ENCODE measurements at regions not wholly inside any gene's neighbourhood (a gene's known extent, or its start where the extent isn't known, plus 50 kb on each side); places are given as distances from the start of the nearest gene placed in this dataset.

DNA sequence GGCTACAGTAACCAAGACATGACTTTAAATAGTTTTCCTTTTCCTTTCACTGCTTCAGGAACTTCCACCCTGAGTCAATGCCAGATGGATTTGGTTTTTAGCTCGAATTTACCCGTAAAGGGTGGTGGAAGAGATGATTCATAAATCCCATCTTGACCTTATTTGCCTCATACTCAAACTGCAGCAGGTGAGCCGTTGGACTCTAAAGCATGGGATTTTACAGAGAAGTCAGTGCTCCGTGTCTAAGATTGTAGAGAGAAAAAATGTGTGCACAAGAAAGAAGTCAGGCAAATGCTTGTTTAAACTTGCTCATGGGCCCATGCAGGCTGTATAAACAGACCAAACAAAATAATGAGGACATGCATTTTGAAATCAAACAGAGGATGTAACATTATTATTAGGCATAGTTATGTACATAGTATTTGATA, 369.7 kb upstream of the TRIB2 start:
- DNase-seq (ENCODE audit: low spot score) = no peak

DNA sequence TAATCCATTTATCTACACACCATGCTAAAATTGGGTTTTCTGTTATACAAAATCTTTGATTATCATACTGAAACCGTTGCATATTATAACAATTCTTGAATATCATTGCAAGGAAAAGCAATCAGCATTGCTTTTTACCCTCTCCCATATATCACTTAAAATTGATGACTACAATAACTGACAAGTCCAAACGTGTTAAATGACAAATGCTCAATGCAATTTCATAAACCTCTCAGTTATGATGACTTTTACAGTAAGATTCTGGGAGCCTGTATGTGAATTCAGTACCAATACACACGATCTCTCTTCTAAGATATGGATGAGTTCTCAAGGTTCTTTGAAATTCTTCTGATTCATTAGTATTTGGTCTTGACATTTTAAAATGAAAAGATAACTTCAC, 368.5 kb upstream of the TRIB2 start:
- DNase-seq (ENCODE audit: low spot score) = no peak

DNA sequence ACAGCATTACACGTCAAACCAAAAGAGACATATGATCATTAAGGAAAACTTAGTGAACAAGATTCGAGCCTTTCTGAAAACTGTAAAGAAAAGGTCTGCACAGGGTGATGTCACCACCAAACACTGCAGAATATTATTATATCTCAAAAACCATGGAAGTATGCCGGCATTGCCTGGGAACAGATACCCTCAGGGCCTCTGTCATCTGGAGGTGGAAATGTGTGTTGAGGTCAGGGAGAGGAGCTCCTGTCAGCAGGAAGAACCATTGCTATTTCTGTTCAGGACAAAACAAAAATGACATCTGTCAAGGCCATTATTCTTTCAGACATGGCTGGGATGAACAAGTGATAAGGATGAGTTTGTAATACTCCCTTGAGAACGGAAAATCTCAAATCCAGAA, 365.9 kb upstream of the TRIB2 start:
- DNase-seq (ENCODE audit: low spot score) = no peak

DNA sequence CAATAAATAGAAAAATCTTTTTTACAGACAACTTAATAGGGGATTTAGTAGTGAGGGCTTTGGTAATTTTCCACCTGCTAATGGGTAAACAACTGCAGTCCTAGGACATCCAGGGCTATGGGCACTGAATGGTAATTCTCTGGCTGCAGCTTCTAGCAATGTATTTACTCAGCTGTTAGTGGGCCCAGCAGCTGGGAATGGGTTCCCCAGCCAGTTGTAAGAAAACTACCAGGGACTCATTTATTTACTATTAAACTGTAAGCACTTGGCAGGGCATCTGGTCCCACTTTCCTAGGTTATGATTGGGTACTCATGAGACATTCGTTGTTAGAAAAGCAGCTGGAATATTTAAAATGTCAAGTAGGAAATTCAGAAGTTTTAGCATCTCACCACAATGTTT, 363.8 kb upstream of the TRIB2 start:
- no peak for DNase-seq (ENCODE audit: low spot score)

DNA sequence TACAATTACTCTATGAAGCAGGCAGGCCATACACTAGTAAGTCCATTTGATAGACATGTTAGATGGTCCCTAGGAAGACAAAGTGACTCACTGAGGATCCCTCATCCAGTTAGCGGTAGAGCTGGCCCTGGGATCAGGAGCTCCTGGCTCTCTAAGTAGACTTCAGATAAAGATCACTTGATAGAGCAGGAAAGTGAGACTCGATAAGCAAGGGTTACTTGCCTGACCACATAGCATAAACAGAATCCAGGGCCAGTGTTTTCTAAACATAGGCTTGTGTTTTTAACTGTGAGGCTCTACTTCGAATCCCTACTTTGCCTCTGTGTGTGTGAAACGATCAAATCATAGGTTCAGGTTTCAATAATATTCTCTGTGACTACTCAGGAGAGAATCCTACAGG, 355.2 kb upstream of the TRIB2 start:
- no peak for DNase-seq (ENCODE audit: low spot score)

DNA sequence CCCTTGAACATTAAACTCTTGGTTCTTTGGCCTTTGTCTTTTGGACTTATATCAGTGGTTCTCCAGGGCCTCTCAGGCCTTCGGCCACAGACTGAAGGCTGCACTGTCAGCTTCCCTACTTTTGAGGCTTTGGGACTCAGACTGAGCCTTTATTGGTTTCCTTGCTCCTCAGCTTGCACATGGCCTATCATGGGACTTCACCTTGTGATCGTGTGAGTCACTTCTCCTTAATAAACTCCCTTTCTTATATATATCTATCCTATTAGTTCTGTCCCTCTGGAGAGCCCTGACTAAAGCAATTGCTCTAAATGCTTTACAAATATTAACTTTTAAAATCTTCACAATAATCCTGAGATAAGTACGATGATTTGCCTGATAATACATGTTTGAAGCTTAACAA, 353.6 kb upstream of the TRIB2 start:
- DNase-seq (ENCODE audit: low spot score) = no peak

DNA sequence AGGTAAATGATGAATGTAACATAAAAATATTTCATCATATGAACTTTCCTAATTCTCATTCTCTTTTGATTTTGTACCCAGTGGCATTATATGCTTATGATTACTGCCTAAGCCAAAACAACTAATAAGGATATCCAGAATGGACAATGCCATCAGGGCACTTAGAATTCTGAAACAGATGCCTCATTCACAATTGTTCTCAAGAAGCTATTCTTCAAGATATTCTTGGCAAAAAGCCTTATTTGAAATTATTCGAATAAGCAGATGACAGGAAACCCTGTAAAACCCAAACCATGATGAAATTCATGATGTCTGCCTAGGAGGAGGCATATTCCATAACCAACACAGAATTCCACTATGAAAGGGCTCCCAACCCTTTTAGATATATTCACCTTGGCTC, 353.2 kb upstream of the TRIB2 start:
- DNase-seq (ENCODE audit: low spot score) = no peak

DNA sequence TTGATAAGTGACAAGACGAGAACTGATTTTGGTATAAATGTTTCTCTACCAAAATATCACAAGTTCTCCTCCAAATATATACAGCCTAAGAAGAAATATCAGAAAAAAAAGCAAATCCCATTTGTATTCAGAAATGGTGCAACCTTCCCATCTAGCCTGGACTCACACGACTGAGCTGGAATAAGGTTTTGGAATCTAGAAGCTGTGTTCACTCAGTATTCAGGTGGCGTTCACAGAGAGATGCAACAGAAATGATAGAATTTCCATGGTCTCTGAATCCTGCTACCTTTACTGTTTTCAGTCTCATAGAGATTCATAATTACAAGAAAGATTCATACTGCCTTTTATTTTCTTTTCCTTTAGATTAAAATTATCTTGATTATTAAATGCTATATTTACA, 347.2 kb upstream of the TRIB2 start:
- no peak for DNase-seq (ENCODE audit: low spot score)

DNA sequence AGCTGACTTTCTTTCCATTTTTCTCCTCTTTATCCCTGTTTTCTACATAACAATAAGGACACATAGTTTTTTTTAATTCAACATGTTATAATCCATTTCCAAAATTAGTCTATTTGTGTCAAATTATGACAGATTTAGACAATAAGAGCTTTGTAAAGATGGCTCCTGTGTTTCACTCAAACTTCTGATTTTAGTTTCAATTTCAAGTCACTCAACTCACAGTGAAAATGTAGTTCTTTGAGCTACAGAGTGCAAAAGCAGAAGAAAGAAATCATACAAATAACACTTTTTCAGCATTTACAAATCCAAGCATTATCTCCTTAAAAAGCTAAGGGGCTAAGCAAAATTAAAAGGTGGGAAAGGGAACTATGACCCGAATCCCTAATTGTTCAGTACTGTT, 340.7 kb upstream of the TRIB2 start:
- DNase-seq (ENCODE audit: low spot score) = no peak

DNA sequence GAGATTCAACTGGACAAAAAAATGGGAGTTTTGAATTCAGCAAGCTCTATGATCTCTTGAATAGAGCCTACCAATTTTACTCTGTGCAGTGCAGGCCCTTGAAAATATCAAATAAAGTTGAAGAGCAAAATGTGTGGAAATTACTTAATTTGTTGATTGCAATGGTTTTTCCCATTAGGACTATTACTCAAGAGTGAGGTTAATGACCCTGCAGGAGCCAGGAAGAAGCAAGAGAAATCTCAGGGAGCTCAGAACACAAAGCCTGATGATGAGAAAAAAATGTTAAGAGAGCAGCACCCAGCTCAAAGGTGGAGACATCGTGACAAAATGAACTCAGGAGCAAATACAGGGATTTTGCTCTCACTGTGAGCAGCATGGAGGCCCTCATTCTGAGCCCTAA, 337.6 kb upstream of the TRIB2 start:
- no peak for DNase-seq (ENCODE audit: low spot score)

DNA sequence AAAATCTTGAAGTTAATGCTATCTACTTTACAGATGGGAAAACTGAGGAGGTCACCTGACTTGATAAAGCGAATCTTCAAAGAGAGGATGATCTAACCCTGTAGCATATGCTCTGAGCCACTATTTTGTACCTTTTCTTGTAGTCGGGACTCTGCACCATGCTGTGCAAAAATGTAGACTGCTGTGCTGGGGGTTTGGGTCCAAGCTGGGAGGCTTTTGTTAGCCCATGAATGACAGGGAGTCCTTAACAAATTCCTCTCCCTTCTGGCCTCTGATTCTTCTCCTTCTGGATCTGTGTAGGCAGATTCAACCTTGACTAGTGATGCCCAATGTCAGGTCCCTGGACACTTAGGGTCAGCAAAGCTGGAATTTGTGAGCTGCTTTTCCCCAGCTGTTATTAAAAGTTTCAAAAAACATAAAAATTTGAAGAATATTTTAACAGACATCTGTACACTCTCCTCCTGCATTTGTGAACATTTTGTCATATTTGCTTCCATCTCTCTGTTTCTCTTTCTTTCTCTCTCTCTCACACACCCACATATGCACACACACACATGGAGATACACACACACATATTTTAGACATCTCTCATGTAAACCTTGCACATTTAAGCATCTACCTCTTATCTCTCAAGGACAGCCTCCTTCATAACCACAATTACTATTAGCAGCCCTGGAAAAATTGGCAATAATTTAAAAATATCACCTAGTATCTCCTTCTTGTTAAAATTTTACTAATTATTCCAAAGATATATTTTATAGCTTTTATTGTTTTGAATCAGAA, 335.0 kb upstream of the TRIB2 start:
- no peak for DNase-seq (ENCODE audit: low spot score)

DNA sequence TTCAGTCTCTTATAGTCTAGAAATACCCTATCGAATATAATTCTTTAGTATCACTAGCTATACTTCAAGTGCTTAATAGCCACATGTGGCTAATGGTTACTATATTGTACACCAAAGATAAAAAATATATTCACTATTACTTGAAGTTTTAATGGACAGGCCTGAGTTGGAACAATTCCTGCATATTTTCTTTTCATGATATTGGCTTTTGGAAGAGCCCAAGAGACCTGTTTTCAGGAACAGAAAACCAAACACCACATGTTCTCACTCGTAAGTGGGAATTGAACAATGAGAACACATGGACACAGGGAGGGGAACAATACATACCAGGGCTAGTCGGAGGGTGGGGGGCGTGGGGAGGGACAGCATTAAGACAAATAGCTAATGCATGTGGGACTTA, 334.4 kb upstream of the TRIB2 start:
- DNase-seq (ENCODE audit: low spot score) = no peak

DNA sequence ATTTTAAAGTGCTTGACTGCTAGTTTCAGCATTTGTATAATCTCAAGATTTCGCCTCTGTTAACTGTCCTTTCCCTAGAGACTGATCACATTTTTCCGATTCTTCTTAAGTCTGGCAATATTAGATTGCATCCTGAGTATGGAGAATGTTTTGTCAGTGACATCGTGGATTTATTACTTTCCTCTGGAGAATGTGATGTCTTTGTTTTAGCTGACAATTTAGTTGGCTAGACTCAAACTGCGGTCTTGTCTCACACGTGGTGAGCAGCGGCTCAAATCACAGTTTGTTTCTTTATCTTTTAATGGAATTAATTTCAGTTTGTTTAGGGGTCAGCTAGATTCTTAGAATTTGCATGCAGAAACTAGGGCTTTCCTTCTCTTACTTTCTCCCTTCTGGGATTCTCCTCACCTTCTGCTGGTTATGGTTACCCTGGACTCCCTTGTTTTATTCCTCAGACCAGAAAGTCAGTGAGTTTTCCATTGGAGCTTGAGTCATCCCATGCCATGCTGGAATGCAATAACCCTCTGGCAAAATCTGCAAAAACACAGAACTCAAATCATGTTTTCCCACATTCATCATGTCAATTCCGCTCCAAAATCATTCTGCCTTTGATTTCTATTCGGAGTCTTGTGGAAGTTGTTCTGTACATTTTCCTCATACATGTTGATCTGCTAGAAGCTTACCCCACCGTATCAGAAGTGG, 327.2 kb upstream of the TRIB2 start:
- DNase-seq (ENCODE audit: low spot score) = no peak

DNA sequence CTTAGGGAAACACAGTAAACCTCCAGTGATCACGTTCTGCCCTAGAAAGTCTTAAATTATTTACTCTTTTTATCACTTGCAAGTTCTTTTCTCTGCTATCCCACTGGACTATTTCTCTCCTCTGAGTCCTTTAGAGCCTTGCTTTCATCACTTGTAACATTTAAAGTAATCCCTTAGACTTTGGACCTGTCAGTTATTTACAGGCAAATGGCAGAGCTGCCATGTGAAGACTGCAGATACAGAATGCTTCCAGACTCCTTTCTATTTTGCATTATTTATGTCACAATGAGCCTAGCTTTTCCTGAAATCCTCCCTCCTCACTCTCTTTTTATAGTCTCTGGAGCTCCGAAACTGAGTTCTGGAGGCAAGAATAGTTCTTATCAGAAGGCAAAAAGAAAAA, 325.6 kb upstream of the TRIB2 start:
- no peak for DNase-seq (ENCODE audit: low spot score)

DNA sequence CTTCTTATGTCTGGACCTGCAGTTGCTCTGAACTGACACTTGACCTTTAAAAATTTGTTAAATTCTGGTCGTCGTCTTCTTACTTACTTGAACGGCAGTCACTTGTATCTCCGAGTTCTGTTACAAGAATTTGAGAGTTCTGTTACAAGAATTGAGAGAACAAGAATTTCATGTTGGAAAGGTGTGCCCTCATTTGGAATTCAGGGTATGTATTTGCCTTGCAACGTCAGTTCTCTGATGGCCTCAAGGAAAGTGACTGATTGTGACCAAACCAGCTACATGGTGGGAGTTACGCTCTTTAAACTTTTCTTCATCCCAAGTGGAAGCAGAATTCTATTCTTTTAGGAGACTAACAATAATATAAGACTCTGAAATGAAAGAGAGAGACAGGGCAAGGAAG, 320.0 kb upstream of the TRIB2 start:
- no peak for DNase-seq (ENCODE audit: low spot score)

DNA sequence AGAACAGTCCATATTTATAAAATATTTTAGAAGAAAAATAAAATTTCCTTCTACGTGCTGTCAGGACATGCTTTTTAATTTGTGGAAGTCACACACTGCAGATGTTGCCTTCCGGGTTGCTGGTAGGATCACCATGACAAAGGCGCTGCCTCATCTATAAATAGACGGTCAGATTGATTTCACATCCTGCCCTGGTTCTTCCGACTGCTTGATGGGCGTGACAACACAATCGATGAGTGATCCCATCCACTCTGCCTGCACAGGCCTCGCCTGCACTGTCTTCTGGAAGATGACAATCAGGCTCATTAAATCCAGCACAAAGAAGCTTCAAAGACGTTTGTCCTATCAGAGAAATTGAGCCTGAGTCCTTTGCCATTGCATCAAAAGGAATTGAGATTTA, 318.9 kb upstream of the TRIB2 start:
- DNase-seq (ENCODE audit: low spot score) = no peak

DNA sequence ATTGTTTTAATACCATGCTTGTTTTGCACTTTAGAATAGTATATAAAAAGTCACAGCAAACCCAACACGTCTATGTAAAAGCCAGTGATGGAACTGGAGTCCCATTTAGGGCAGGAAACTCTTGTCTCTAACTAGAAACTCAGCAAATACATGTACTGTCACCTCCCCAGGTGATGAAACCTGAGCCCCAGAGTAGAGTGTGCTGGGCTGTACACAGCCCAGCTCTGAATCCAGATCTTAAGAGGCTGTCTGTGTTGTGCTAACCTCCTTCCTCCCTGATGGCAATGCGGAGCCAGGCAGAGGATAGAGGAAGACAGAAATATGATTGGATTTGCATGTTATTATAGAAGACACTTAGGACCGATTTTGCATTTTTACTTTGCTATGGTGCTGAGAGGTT, 317.5 kb upstream of the TRIB2 start:
- DNase-seq (ENCODE audit: low spot score) = no peak

DNA sequence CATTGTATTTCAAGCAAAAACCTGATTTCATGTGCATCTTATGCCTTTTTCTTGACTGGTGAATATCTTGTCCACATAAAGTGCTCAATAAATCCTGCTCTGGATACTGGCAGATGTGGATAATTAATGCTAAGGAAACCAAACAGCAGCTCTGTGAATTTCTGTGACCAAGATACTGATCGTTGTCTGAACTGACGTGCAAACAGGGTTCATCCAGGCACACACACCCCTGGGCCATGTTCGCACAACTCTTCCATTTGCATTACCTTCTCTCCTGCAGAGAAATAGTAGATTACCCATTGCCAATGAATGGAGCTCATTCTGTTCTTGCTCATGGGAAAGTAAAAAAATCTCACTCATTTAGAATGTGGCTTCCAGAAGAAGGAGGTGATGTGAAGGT, 316.2 kb upstream of the TRIB2 start:
- no peak for DNase-seq (ENCODE audit: low spot score)

DNA sequence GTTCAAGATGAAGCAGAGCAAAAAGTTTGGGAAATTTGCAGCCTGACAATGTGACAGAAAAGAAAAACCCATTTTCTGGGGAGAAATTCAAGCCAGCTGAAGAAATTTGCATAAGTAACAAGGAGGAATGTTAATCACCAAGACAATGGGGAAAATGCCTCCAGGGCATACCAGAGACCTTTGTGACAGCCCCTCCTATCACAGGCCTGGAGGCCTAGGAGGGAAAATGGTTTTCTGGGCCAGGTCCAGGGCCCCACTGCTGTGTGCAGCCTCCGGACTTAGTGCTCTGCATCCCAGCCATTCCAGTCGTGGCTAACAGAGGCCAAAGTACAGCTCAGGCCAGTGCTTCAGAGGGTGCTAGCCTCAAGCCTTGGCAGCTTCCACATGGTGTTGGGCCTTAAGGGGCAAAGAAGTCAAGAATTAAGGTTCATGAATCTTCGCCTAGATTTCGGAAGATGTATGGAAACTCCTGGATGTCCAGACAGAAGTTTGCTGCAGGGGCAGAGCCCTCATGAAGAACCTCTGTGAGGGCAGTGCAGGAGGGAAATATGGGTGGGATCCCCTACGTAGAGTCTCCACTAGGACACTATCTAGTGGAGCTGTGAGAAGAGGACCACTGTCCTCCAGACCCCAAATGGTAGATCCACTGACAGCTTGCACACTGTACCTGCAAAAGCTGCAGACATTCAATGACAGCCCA, 314.1 kb upstream of the TRIB2 start:
- DNase-seq (ENCODE audit: low spot score) = no peak

DNA sequence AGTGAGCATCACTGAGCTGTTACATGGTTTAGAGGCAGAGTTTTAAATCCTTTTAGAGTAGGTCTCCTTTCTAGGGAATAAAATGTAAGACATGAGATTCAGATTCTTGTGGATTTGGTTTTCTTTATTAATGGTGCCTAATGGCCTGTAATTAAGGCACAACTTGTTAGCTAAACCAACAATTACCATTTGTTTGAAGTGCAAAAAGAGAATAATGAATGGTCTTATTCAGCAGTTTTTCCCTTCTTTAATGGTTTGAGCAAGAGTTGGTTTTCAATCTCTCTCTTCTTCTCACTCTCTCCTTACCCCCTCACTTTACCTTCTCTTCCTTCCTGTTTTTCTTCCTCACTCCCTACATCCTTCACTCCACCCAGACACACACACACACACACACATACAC, 312.2 kb upstream of the TRIB2 start:
- DNase-seq (ENCODE audit: low spot score) = no peak

DNA sequence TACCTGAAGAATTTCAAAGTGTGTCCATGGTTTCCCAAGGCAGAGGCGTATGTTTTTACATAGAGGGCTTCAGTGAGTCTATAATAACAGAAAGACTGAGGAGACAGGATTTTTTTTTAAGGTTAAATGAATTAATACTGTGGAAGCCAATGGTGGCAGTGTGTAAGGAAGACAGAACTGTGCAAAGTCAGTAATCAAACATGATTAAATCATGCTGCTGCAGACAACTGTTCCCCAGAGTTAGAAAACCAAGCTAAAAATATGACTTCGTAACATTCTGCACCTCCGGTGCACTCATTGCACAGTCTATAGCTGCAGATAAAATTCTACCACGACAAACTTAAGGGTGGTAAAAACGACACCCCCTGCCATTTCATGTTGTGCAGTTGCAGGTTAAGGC, 309.6 kb upstream of the TRIB2 start:
- no peak for DNase-seq (ENCODE audit: low spot score)

DNA sequence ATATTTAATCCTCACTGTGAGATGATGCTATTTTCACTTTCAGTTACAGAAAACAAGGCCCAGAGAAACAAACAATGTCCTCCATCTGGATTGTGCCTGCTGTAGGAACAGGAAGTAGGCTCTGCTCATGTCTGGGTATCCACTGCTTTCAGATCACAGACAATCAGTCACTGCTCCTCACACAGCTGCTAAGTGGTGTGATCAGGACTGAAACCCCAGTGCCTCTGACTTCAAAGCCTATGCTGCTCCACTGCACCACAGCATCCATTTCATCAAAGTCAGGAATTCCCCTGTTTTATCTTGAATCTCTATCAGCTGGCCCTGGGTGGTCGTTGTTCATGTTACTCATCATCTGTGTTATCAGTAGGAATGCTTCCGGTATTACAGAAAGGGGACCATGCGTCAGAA, 303.8 kb upstream of the TRIB2 start:
- DNase-seq (ENCODE audit: low spot score) = peak; percentile 5

DNA sequence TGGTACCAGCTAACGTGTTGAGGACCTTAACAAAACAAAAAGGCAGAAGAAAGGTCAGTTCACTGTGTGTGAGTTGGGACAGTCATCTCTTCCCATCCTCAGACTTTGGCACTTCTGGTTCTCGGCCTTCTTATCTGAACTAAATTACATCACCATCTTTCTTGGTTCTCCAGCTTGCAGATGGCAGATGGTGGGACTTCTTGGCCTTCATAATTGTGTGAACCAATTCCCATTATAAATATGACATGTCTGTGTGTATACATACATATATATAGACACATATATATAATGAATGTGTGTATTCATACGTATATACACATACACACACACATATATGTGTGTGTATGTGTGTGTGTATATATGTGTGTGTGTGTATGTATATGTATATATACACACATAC, 301.2 kb upstream of the TRIB2 start:
- no peak for DNase-seq (ENCODE audit: low spot score)

Measured in germinal center (tissue), 1 donor.